ENCODE measurements at regions not wholly inside any gene's neighbourhood (a gene's known extent, or its start where the extent isn't known, plus 50 kb on each side); places are given as distances from the start of the nearest gene placed in this dataset.

DNA sequence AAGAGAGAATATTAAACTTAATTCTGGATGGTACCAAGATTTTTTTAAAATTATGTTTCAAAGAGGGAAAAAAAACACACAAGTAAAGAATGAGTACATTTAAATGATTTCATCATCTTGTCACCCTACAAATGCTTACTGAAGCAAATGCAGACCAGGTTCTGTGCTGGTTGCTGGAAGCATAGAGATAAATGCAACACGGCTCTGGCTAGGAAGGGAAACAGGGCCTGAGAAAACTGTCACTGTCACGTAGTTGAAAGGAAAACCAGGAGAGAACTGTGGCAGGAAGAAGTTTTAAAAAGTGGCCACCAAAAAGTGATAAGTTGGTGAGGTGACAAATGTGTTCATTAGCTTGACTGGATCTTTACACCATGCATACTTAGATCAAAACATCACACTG is 336.9 kb upstream of the NFIA start:
- DNase-seq: no peak
- Histone ChIP-seq H3K36me3 (ENCODE audit: control insufficient read depth, insufficient read depth, low read length) (no peaks in the 10 kb centered on the region), H3K4me3 (ENCODE audit: low read length) (no peak overlapping the region), H3K4me1 (ENCODE audit: control insufficient read depth, insufficient read depth, low read length) (no peaks in the 10 kb centered on the region), H3K27ac (ENCODE audit: low read length) (no peak overlapping the region), H3K27me3 (ENCODE audit: control insufficient read depth, insufficient read depth, low read length) (no peaks in the 10 kb centered on the region), H3K9me3 (ENCODE audit: control insufficient read depth, low read depth, low read length) (no peaks in the 10 kb centered on the region)
- no CpG with 5 or more reads among the region's 2 CpGs for WGBS (ENCODE audit: insufficient coverage, low lambda C conversion rate)

- Histone ChIP-seq H3K36me3 (ENCODE audit: control insufficient read depth, insufficient read depth, low read length) (no peaks in the 10 kb centered on the region), H3K27ac (ENCODE audit: low read length) (no peak overlapping the region), H3K4me3 (ENCODE audit: low read length) (no peak overlapping the region), H3K27me3 (ENCODE audit: control insufficient read depth, insufficient read depth, low read length) (no peaks in the 10 kb centered on the region), H3K9me3 (ENCODE audit: control insufficient read depth, low read depth, low read length) (no peaks in the 10 kb centered on the region), H3K4me1 (ENCODE audit: control insufficient read depth, insufficient read depth, low read length) (no peaks in the 10 kb centered on the region)
- WGBS (ENCODE audit: insufficient coverage, low lambda C conversion rate): no CpG with 5 or more reads among the region's 4 CpGs
- DNase-seq: no peak
These were observed 340.0 kb upstream of the NFIA start for GRCh38 chr1:60742339-60742738.

DNA sequence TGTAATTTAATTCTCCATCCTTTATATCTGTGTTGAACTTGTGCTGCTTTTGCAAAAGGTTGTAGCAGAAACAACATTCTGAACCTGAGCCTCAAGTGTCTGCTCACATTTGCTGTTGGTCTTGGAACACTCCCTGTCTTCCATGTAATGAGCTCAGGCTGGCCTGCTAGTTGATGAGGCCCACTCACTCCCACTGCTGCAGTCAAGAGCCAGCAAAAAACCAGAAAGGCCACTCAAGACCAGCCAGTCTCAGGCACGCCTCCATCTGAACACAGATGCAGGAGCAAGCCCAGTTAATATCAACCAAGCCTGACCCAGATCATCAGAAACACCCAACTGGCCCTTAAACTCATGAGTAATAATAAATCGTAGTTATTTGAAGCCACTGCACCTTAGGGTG is 342.2 kb upstream of the NFIA start:
- Histone ChIP-seq H3K9me3 (ENCODE audit: control insufficient read depth, low read depth, low read length) (no peaks in the 10 kb centered on the region), H3K36me3 (ENCODE audit: control insufficient read depth, insufficient read depth, low read length) (no peaks in the 10 kb centered on the region), H3K27ac (ENCODE audit: low read length) (no peak overlapping the region), H3K4me1 (ENCODE audit: control insufficient read depth, insufficient read depth, low read length) (no peaks in the 10 kb centered on the region), H3K27me3 (ENCODE audit: control insufficient read depth, insufficient read depth, low read length) (no peaks in the 10 kb centered on the region), H3K4me3 (ENCODE audit: low read length) (no peak overlapping the region)
- no peak for DNase-seq
- WGBS (ENCODE audit: insufficient coverage, low lambda C conversion rate): no CpG with 5 or more reads among the region's 2 CpGs

- no peaks in the 10 kb centered on the region for H3K9me3 ChIP-seq (ENCODE audit: control insufficient read depth, low read depth, low read length)
- H3K36me3 ChIP-seq (ENCODE audit: control insufficient read depth, insufficient read depth, low read length): no peaks in the 10 kb centered on the region
- DNase-seq: no peak
- H3K4me3 ChIP-seq (ENCODE audit: low read length): no peak overlapping the region
- H3K4me1 ChIP-seq (ENCODE audit: control insufficient read depth, insufficient read depth, low read length): no peaks in the 10 kb centered on the region
- H3K27ac ChIP-seq (ENCODE audit: low read length): no peak overlapping the region
- no peaks in the 10 kb centered on the region for H3K27me3 ChIP-seq (ENCODE audit: control insufficient read depth, insufficient read depth, low read length)
These were observed 342.6 kb upstream of the NFIA start for GRCh38 chr1:60739729-60740128.

- H3K9me3 ChIP-seq (ENCODE audit: control insufficient read depth, low read depth, low read length): no peaks in the 10 kb centered on the region
- H3K4me3 ChIP-seq (ENCODE audit: low read length): no peak overlapping the region
- no peaks in the 10 kb centered on the region for H3K27me3 ChIP-seq (ENCODE audit: control insufficient read depth, insufficient read depth, low read length)
- no peak for DNase-seq
- H3K36me3 ChIP-seq (ENCODE audit: control insufficient read depth, insufficient read depth, low read length): no peaks in the 10 kb centered on the region
- no peak overlapping the region for H3K27ac ChIP-seq (ENCODE audit: low read length)
- no peaks in the 10 kb centered on the region for H3K4me1 ChIP-seq (ENCODE audit: control insufficient read depth, insufficient read depth, low read length)
- no CpG with 5 or more reads among the region's 3 CpGs for WGBS (ENCODE audit: insufficient coverage, low lambda C conversion rate)
These were observed 349.4 kb upstream of the NFIA start for GRCh38 chr1:60732977-60733401.

DNA sequence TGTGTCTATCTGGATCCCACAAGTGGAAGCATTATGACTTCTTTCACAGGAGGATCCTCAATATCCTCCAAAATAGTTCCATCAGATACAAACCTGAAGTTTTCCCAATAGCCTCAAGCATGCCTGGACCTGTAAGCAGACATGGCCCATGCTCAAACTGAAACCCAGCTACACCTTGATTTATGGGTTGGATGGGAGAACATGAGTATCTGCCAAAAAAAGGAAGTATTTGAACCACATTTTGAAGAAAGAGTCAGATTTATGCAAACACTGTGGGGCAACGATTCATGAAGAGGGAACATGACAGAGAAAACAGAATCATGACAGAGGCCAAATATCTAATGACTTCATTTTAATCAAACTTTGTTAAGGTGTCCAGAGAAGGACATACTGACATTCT is 351.0 kb upstream of the NFIA start:
- DNase-seq: no peak
- H3K27me3 ChIP-seq (ENCODE audit: control insufficient read depth, insufficient read depth, low read length): no peaks in the 10 kb centered on the region
- 83% methylated on average over 1 of the region's 1 CpG for WGBS (ENCODE audit: insufficient coverage, low lambda C conversion rate)
- H3K27ac ChIP-seq (ENCODE audit: low read length): no peak overlapping the region
- H3K4me3 ChIP-seq (ENCODE audit: low read length): no peak overlapping the region
- no peaks in the 10 kb centered on the region for H3K9me3 ChIP-seq (ENCODE audit: control insufficient read depth, low read depth, low read length)
- H3K4me1 ChIP-seq (ENCODE audit: control insufficient read depth, insufficient read depth, low read length): no peaks in the 10 kb centered on the region
- no peaks in the 10 kb centered on the region for H3K36me3 ChIP-seq (ENCODE audit: control insufficient read depth, insufficient read depth, low read length)

- WGBS (ENCODE audit: insufficient coverage, low lambda C conversion rate): no CpG with 5 or more reads among the region's 1 CpG
- no peaks in the 10 kb centered on the region for H3K4me1 ChIP-seq (ENCODE audit: control insufficient read depth, insufficient read depth, low read length)
- no peaks in the 10 kb centered on the region for H3K9me3 ChIP-seq (ENCODE audit: control insufficient read depth, low read depth, low read length)
- no peak for DNase-seq
- no peaks in the 10 kb centered on the region for H3K27me3 ChIP-seq (ENCODE audit: control insufficient read depth, insufficient read depth, low read length)
- no peak overlapping the region for H3K27ac ChIP-seq (ENCODE audit: low read length)
- H3K36me3 ChIP-seq (ENCODE audit: control insufficient read depth, insufficient read depth, low read length): no peaks in the 10 kb centered on the region
- no peak overlapping the region for H3K4me3 ChIP-seq (ENCODE audit: low read length)
These were observed 354.8 kb upstream of the NFIA start for GRCh38 chr1:60727552-60727951.

- Histone ChIP-seq H3K27ac (ENCODE audit: low read length) (no peak overlapping the region), H3K4me3 (ENCODE audit: low read length) (no peak overlapping the region), H3K27me3 (ENCODE audit: control insufficient read depth, insufficient read depth, low read length) (no peaks in the 10 kb centered on the region), H3K4me1 (ENCODE audit: control insufficient read depth, insufficient read depth, low read length) (no peaks in the 10 kb centered on the region), H3K36me3 (ENCODE audit: control insufficient read depth, insufficient read depth, low read length) (no peaks in the 10 kb centered on the region), H3K9me3 (ENCODE audit: control insufficient read depth, low read depth, low read length) (peaks cover 3% of the 10 kb centered on the region)
- no peak for DNase-seq
- no CpG with 5 or more reads among the region's 3 CpGs for WGBS (ENCODE audit: insufficient coverage, low lambda C conversion rate)
These were observed 365.9 kb upstream of the NFIA start for GRCh38 chr1:60716472-60716871.

- Histone ChIP-seq H3K27me3 (ENCODE audit: control insufficient read depth, insufficient read depth, low read length) (no peaks in the 10 kb centered on the region), H3K4me3 (ENCODE audit: low read length) (no peak overlapping the region), H3K9me3 (ENCODE audit: control insufficient read depth, low read depth, low read length) (no peaks in the 10 kb centered on the region), H3K4me1 (ENCODE audit: control insufficient read depth, insufficient read depth, low read length) (no peaks in the 10 kb centered on the region), H3K27ac (ENCODE audit: low read length) (no peak overlapping the region), H3K36me3 (ENCODE audit: control insufficient read depth, insufficient read depth, low read length) (no peaks in the 10 kb centered on the region)
- no peak for DNase-seq
These were observed 366.4 kb upstream of the NFIA start for GRCh38 chr1:60715970-60716369.

GRCh38 chr1:60709426-60709825 is 372.9 kb upstream of the NFIA start:
- Histone ChIP-seq H3K27ac (ENCODE audit: low read length) (no peak overlapping the region), H3K9me3 (ENCODE audit: control insufficient read depth, low read depth, low read length) (no peaks in the 10 kb centered on the region), H3K27me3 (ENCODE audit: control insufficient read depth, insufficient read depth, low read length) (no peaks in the 10 kb centered on the region), H3K36me3 (ENCODE audit: control insufficient read depth, insufficient read depth, low read length) (no peaks in the 10 kb centered on the region), H3K4me1 (ENCODE audit: control insufficient read depth, insufficient read depth, low read length) (no peaks in the 10 kb centered on the region), H3K4me3 (ENCODE audit: low read length) (no peak overlapping the region)
- DNase-seq: no peak

GRCh38 chr1:60705026-60705425 is 377.3 kb upstream of the NFIA start:
- no peaks in the 10 kb centered on the region for H3K9me3 ChIP-seq (ENCODE audit: control insufficient read depth, low read depth, low read length)
- no peak for DNase-seq
- H3K27me3 ChIP-seq (ENCODE audit: control insufficient read depth, insufficient read depth, low read length): no peaks in the 10 kb centered on the region
- no peaks in the 10 kb centered on the region for H3K36me3 ChIP-seq (ENCODE audit: control insufficient read depth, insufficient read depth, low read length)
- no peaks in the 10 kb centered on the region for H3K4me1 ChIP-seq (ENCODE audit: control insufficient read depth, insufficient read depth, low read length)
- no CpG with 5 or more reads among the region's 2 CpGs for WGBS (ENCODE audit: insufficient coverage, low lambda C conversion rate)
- no peak overlapping the region for H3K4me3 ChIP-seq (ENCODE audit: low read length)
- H3K27ac ChIP-seq (ENCODE audit: low read length): no peak overlapping the region

- H3K27ac ChIP-seq (ENCODE audit: low read length): no peak overlapping the region
- no peak overlapping the region for H3K4me3 ChIP-seq (ENCODE audit: low read length)
- H3K36me3 ChIP-seq (ENCODE audit: control insufficient read depth, insufficient read depth, low read length): no peaks in the 10 kb centered on the region
- H3K4me1 ChIP-seq (ENCODE audit: control insufficient read depth, insufficient read depth, low read length): no peaks in the 10 kb centered on the region
- H3K9me3 ChIP-seq (ENCODE audit: control insufficient read depth, low read depth, low read length): no peaks in the 10 kb centered on the region
- peaks cover 2% of the 10 kb centered on the region for H3K27me3 ChIP-seq (ENCODE audit: control insufficient read depth, insufficient read depth, low read length)
- DNase-seq: no peak
These were observed 379.2 kb upstream of the NFIA start for GRCh38 chr1:60703155-60703554.

Measured in large intestine (tissue), 3 donors.